ENCODE measurements at regions not wholly inside any gene's neighbourhood (a gene's known extent, or its start where the extent isn't known, plus 50 kb on each side); places are given as distances from the start of the nearest gene placed in this dataset.

GRCh38 chr7:97659363-97660045 lies 72.4 kb upstream of the TAC1 start (continued):
- no peak for TF ChIP-seq USF1 (IDR thresholded peaks at IDR 0.05; ENCODE audit: borderline replicate concordance, extremely low read length, insufficient read depth, low read depth, low read length)
- no peak for TF ChIP-seq BCLAF1 (IDR thresholded peaks at IDR 0.05)
- TF ChIP-seq YBX1 (IDR thresholded peaks at IDR 0.05): no peak

DNA sequence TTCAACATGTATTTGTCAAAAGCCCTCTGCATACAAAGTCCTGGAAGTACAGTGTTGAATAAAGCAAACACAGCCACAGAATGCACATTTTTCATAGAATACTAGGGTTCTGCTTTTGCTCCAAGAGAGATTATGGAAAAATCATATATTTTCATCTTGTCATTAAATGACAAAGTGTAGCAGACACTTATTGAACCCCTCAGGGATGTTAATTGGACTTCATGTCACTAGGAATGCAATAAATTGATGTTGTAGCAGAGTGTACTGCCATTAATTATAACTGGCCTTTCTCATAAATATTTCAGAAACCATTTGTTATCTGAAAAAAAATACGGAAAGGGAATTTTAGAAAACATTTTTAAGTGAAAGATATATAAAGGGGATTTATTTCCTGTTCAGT lies 64.5 kb upstream of the TAC1 start:
- ATAC-seq: no peak
- TF ChIP-seq CHD2 (IDR thresholded peaks at IDR 0.05; ENCODE audit: borderline replicate concordance, low read depth, low read length) (no peak), MLLT1 (IDR thresholded peaks at IDR 0.05) (no peak), TCF7 (IDR thresholded peaks at IDR 0.05; ENCODE audit: borderline replicate concordance) (no peak), RUNX3 (IDR thresholded peaks at IDR 0.05; ENCODE audit: low read length) (no peak), USF1 (IDR thresholded peaks at IDR 0.05; ENCODE audit: borderline replicate concordance, extremely low read length, insufficient read depth, low read depth, low read length) (no peak)
- TF ChIP-seq, protein P1, sequence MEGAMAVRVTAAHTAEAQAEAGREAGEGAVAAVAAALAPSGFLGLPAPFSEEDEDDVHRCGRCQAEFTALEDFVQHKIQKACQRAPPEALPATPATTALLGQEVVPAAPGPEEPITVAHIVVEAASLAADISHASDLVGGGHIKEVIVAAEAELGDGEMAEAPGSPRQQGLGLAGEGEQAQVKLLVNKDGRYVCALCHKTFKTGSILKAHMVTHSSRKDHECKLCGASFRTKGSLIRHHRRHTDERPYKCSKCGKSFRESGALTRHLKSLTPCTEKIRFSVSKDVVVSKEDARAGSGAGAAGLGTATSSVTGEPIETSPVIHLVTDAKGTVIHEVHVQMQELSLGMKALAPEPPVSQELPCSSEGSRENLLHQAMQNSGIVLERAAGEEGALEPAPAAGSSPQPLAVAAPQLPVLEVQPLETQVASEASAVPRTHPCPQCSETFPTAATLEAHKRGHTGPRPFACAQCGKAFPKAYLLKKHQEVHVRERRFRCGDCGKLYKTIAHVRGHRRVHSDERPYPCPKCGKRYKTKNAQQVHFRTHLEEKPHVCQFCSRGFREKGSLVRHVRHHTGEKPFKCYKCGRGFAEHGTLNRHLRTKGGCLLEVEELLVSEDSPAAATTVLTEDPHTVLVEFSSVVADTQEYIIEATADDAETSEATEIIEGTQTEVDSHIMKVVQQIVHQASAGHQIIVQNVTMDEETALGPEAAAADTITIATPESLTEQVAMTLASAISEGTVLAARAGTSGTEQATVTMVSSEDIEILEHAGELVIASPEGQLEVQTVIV (IDR thresholded peaks at IDR 0.05; ENCODE audit: borderline replicate concordance, partially characterized antibody): no peak
- TF ChIP-seq, protein P2, sequence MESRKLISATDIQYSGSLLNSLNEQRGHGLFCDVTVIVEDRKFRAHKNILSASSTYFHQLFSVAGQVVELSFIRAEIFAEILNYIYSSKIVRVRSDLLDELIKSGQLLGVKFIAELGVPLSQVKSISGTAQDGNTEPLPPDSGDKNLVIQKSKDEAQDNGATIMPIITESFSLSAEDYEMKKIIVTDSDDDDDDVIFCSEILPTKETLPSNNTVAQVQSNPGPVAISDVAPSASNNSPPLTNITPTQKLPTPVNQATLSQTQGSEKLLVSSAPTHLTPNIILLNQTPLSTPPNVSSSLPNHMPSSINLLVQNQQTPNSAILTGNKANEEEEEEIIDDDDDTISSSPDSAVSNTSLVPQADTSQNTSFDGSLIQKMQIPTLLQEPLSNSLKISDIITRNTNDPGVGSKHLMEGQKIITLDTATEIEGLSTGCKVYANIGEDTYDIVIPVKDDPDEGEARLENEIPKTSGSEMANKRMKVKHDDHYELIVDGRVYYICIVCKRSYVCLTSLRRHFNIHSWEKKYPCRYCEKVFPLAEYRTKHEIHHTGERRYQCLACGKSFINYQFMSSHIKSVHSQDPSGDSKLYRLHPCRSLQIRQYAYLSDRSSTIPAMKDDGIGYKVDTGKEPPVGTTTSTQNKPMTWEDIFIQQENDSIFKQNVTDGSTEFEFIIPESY (IDR thresholded peaks at IDR 0.05): no peak
- H3K36me3 ChIP-seq (ENCODE audit: control insufficient read depth in 2 of 2, insufficient read depth in 2 of 2, low read length in 1 of 2): no peaks in the 10 kb centered on the region
- DNase-seq (ENCODE audit: low read depth, low spot score): no peak
- RAD21 ChIA-PET (ENCODE audit: unreplicated experiment): no interaction called here
- no peak overlapping the region for H2AFZ ChIP-seq (ENCODE audit: control insufficient read depth, low read depth, low read length)
- no peaks in the 10 kb centered on the region for H3K4me1 ChIP-seq (ENCODE audit: control insufficient read depth, insufficient read depth, low read length)
- no peaks in the 10 kb centered on the region for H3K9me3 ChIP-seq (replicated peaks; ENCODE audit: control insufficient read depth, insufficient read depth, low read length)
- H3K4me2 ChIP-seq (ENCODE audit: control insufficient read depth, insufficient read depth): no peak overlapping the region
- H3K79me2 ChIP-seq (ENCODE audit: control insufficient read depth, insufficient read depth, low read length): no peaks in the 10 kb centered on the region
- CTCF ChIA-PET: no interaction called here
- no peak overlapping the region for H3K9ac ChIP-seq (ENCODE audit: control insufficient read depth, insufficient read depth, low read length)
- WGBS (ENCODE audit: insufficient coverage, insufficient replicate concordance, low lambda C conversion rate, missing lambda C conversion rate): 0% methylated on average over 1 of the region's 1 CpG
- intact Hi-C loops (cut with micrococcal nuclease; ENCODE audit: unreplicated experiment) (no loop called here), in situ Hi-C loops (cut with MboI) (no loop called here)
- H3K4me3 ChIP-seq: no peak overlapping the region
- no peak overlapping the region for H3K27ac ChIP-seq (ENCODE audit: control insufficient read depth, insufficient read depth)
- POLR2A ChIA-PET: no interaction called here
- no peak for FAIRE-seq
- SMC1A ChIA-PET (ENCODE audit: uncharacterized antibody, unreplicated experiment): no interaction called here
- H4K20me1 ChIP-seq (ENCODE audit: control insufficient read depth, insufficient read depth): no peaks in the 10 kb centered on the region
- no TSS peak for BruUV-seq (replicated peaks)
- H3K27me3 ChIP-seq (replicated peaks in 1 of 2; ENCODE audit: control insufficient read depth in 2 of 2, insufficient read depth in 2 of 2, low read length in 1 of 2): no peaks in the 10 kb centered on the region

All from GM12878 (cell line).